GM10266 (cell line): ENCODE measurements at regions not wholly inside any gene's neighbourhood (a gene's known extent, or its start where the extent isn't known, plus 50 kb on each side); places are given as distances from the start of the nearest gene placed in this dataset.
"Not testable (repeated sequence)": the region's sequence is repeated elsewhere in the genome, so short reads cannot be mapped to it uniquely, and the experiment has no call there.

ENCODE experiments used
- DNase-seq: peaks from one replicate; pipeline ENCODE4 v3.0.0; 2012; ENCODE audit errors: extremely low spot score
- TF ChIP-seq, protein P1 (sequence below): IDR thresholded peaks from 2 replicates; pipeline ENCODE4 v1.5.1; 2012; ENCODE audit warnings: mild to moderate bottlenecking, low read depth; ENCODE audit not compliant: control insufficient read depth, insufficient read depth; ENCODE audit errors: missing control alignments

DNA sequence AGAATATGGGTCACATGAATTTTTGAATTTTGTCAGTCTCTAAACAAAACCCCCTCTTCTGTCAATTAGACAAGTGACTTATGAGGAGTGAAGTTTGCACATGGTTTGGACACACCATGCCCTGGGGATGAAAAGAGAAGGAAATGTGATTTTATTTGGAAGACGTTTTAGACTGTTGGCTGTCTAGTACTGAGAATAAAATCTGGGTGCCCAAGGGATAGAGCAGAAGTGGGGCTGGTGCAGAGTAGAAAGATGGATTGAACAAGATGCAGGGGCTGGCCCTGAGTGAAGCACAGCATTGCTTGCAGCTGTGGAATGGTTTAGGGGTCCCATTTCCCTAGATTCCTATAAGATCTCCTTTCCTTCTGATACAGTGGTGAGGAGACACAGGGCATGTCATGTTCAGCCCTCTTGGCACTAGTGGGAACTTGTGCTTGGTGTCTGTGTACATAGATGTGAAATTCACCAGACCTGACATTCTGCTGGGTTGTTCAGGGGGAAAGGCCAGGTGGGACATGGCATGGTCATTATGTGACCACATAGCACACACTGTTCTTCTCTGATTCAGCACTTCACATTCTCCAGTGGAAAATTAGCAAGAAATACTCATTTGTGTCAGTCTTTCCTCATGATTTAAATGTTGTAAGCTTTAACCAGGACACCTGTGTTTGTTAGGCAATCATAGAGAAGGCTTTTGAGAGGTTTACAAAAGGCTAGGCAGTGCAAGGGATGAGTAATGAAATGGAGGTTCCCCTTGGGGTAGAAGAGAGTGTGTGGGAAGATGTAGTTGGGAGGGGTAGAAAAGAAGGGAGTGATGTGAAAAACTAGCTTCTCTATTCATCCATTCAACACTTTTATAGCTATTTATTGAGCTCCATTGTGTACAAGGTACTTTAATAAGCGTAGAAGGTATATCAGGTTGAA lies 202.3 kb upstream of the IGF1 start:
- TF ChIP-seq, protein P1, sequence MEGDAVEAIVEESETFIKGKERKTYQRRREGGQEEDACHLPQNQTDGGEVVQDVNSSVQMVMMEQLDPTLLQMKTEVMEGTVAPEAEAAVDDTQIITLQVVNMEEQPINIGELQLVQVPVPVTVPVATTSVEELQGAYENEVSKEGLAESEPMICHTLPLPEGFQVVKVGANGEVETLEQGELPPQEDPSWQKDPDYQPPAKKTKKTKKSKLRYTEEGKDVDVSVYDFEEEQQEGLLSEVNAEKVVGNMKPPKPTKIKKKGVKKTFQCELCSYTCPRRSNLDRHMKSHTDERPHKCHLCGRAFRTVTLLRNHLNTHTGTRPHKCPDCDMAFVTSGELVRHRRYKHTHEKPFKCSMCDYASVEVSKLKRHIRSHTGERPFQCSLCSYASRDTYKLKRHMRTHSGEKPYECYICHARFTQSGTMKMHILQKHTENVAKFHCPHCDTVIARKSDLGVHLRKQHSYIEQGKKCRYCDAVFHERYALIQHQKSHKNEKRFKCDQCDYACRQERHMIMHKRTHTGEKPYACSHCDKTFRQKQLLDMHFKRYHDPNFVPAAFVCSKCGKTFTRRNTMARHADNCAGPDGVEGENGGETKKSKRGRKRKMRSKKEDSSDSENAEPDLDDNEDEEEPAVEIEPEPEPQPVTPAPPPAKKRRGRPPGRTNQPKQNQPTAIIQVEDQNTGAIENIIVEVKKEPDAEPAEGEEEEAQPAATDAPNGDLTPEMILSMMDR = no peak
- no peak for DNase-seq

GRCh38 chr12:102681747-102682146 lies 201.4 kb upstream of the IGF1 start:
- TF ChIP-seq, protein P1 = no peak
- no peak for DNase-seq

GRCh38 chr12:102681309-102681708 lies 200.9 kb upstream of the IGF1 start:
- TF ChIP-seq, protein P1 = no peak
- DNase-seq = no peak

GRCh38 chr12:102680304-102680703 lies 199.9 kb upstream of the IGF1 start:
- TF ChIP-seq, protein P1 = no peak
- no peak for DNase-seq

DNA sequence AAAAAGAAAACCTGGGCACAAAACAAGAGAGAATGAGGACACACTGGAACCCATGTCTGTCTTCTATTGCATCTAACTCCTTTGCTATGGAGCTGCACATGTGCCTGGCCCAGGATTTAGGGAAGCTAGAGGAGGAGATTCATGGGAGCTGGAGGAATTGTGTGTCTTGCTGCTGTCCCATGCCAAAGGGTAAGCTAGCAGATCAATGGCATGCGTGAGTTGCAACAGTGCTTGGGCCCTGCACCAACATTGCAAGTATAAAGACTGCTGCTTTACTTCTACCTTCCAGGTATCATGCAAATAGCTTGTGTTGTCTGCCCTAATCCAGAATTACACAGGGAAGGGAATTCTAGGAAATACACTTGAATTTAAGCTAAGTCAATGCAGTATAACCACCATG lies 196.4 kb upstream of the IGF1 start:
- TF ChIP-seq, protein P1 = no peak
- no peak for DNase-seq

GRCh38 chr12:102675672-102676071 lies 195.3 kb upstream of the IGF1 start:
- TF ChIP-seq, protein P1 = no peak
- no peak for DNase-seq

DNA sequence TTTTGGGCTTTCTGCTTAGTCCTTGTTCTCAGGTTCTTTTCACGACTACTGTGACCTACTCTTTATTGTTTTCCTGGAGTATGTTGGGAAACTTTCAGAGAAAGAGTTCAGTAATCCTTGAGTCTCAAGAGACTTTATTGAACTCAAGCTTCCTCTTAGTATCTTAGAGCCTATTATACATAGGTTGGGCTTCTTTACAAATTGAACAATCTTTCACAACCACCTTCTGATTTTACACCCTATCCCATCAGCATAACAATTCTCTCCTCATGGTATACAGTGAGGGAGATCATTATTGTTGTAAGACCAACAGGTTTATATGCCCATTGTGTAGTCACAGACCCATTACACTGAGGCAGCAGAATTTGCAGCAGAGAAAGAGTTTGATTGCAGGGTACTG lies 193.2 kb upstream of the IGF1 start:
- DNase-seq = no peak
- TF ChIP-seq, protein P1 = no peak

GRCh38 chr12:102672212-102672611 lies 191.8 kb upstream of the IGF1 start:
- DNase-seq = not testable (repeated sequence)
